ENCODE measurements at regions not wholly inside any gene's neighbourhood (a gene's known extent, or its start where the extent isn't known, plus 50 kb on each side); places are given as distances from the start of the nearest gene placed in this dataset.

- H3K4me3 ChIP-seq = no peak overlapping the region
- no peak overlapping the region for H3K27ac ChIP-seq
- no peaks in the 10 kb centered on the region for H3K27me3 ChIP-seq
- no peak for DNase-seq
- no peaks in the 10 kb centered on the region for H3K4me1 ChIP-seq
- TF ChIP-seq, protein P1, sequence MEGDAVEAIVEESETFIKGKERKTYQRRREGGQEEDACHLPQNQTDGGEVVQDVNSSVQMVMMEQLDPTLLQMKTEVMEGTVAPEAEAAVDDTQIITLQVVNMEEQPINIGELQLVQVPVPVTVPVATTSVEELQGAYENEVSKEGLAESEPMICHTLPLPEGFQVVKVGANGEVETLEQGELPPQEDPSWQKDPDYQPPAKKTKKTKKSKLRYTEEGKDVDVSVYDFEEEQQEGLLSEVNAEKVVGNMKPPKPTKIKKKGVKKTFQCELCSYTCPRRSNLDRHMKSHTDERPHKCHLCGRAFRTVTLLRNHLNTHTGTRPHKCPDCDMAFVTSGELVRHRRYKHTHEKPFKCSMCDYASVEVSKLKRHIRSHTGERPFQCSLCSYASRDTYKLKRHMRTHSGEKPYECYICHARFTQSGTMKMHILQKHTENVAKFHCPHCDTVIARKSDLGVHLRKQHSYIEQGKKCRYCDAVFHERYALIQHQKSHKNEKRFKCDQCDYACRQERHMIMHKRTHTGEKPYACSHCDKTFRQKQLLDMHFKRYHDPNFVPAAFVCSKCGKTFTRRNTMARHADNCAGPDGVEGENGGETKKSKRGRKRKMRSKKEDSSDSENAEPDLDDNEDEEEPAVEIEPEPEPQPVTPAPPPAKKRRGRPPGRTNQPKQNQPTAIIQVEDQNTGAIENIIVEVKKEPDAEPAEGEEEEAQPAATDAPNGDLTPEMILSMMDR (IDR thresholded peaks at IDR 0.05) = no peak
- no peaks in the 10 kb centered on the region for H3K9me3 ChIP-seq
- ATAC-seq = no peak
- intact Hi-C loops (cut with DNase I) = no loop called here
- H3K36me3 ChIP-seq = no peaks in the 10 kb centered on the region
Measured at GRCh38 chr19:31496076-31496475, 146.8 kb upstream of the TSHZ3 start.

DNA sequence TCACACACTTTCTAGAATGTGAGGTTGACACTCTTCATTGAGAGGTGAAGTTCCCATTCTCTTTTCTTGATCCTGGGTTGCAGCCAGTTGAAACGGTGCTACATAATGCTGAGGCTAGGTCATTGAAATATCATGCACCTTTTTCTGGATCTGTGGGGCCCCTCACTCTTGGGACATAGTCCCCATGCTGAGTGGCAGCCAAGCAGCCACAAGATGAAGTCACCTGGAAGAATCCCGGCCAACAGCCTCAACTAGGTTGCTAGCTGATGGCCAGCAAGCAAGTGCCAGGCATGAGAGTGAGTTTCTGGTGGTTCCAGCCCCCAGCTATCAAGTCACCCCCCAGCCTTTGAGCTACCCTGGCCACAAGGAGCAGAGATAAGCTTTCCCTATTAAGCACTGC lies 148.5 kb upstream of the TSHZ3 start:
- no peak for ATAC-seq
- Histone ChIP-seq H3K4me1 (no peaks in the 10 kb centered on the region), H3K4me3 (no peak overlapping the region), H3K27me3 (no peaks in the 10 kb centered on the region), H3K36me3 (no peaks in the 10 kb centered on the region), H3K9me3 (no peaks in the 10 kb centered on the region), H3K27ac (no peak overlapping the region)
- DNase-seq = no peak
- TF ChIP-seq, protein P1 (IDR thresholded peaks at IDR 0.05) = no peak
- intact Hi-C loops (cut with DNase I) = no loop called here

GRCh38 chr19:31498781-31499180 lies 149.5 kb upstream of the TSHZ3 start:
- Histone ChIP-seq H3K4me1 (no peaks in the 10 kb centered on the region), H3K27ac (no peak overlapping the region), H3K4me3 (no peak overlapping the region), H3K9me3 (no peaks in the 10 kb centered on the region), H3K27me3 (no peaks in the 10 kb centered on the region), H3K36me3 (no peaks in the 10 kb centered on the region)
- no peak for DNase-seq
- intact Hi-C loops (cut with DNase I) = no loop called here
- ATAC-seq = no peak
- TF ChIP-seq, protein P1 (IDR thresholded peaks at IDR 0.05) = no peak

- Histone ChIP-seq H3K36me3 (no peaks in the 10 kb centered on the region), H3K9me3 (no peaks in the 10 kb centered on the region), H3K27me3 (no peaks in the 10 kb centered on the region), H3K27ac (no peak overlapping the region), H3K4me1 (no peaks in the 10 kb centered on the region), H3K4me3 (no peak overlapping the region)
- no peak for DNase-seq
- TF ChIP-seq, protein P1 (IDR thresholded peaks at IDR 0.05) = no peak
- no peak for ATAC-seq
- intact Hi-C loops (cut with DNase I) = no loop called here
Measured at GRCh38 chr19:31499281-31500196, 150.3 kb upstream of the TSHZ3 start.

DNA sequence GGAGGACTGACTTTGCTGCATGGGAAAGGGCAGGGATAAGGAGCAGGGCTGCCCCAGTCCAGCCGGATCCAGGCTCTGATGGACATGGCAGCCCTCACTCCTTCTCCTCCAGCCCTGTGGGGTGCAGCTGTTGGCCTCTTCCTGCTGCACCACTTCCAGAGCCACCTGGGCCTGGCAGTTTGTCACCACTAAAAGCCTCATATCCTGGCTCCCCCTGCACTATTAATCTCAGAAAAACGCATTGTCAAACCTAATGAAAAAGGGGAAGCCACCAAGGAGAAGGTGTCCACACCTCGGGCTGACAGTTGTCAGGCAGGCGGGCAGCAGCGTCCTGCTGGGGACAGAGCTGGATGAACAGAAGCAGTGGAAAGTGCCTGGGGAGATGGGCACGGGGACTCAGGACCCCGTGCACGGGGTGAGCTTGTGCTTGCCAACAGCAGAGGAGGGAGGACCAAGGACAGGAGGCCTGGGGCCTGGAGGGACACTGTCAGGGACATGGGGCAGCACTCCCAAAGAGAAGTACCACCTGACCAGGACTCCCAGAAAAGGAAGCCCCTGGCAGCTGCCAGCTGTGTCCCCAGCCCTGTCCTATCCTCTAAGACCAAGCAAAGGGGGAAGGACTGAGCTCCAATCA lies 151.1 kb upstream of the TSHZ3 start:
- ATAC-seq (no peak), DNase-seq (no peak)
- no peaks in the 10 kb centered on the region for H3K9me3 ChIP-seq
- H3K4me1 ChIP-seq = no peaks in the 10 kb centered on the region
- H3K36me3 ChIP-seq = no peaks in the 10 kb centered on the region
- intact Hi-C loops (cut with DNase I) = no loop called here
- no peak overlapping the region for H3K27ac ChIP-seq
- no peaks in the 10 kb centered on the region for H3K27me3 ChIP-seq
- TF ChIP-seq, protein P1 (IDR thresholded peaks at IDR 0.05) = no peak
- H3K4me3 ChIP-seq = no peak overlapping the region
